MM.1S (cell line): ENCODE measurements at regions not wholly inside any gene's neighbourhood (a gene's known extent, or its start where the extent isn't known, plus 50 kb on each side); places are given as distances from the start of the nearest gene placed in this dataset.

Source experiments
- EZH2 ChIP-seq: fragments of 300-600 bp; sonication (generic); optimal IDR thresholded peaks from 2 replicates; pipeline ENCODE3; 2017; ENCODE audit warnings: low read depth, mild to moderate bottlenecking, antibody characterized with exemption, low read length, mixed read lengths
- EZH2phosphoT487 ChIP-seq: fragments of 300-600 bp; sonication (generic); IDR thresholded peaks from 2 replicates; pipeline ENCODE4 v1.6.1; 2018; ENCODE audit warnings: antibody characterized with exemption, low read length
- TF ChIP-seq, protein P1 (sequence below): fragments of 300-600 bp; sonication (generic); IDR thresholded peaks from 2 replicates; pipeline ENCODE4 v1.5.1; 2016; ENCODE audit warnings: antibody characterized with exemption, low read length, mixed read lengths

GRCh38 chr5:125683669-125684068 lies 739.5 kb upstream of the GRAMD2B start:
- TF ChIP-seq, protein P1, sequence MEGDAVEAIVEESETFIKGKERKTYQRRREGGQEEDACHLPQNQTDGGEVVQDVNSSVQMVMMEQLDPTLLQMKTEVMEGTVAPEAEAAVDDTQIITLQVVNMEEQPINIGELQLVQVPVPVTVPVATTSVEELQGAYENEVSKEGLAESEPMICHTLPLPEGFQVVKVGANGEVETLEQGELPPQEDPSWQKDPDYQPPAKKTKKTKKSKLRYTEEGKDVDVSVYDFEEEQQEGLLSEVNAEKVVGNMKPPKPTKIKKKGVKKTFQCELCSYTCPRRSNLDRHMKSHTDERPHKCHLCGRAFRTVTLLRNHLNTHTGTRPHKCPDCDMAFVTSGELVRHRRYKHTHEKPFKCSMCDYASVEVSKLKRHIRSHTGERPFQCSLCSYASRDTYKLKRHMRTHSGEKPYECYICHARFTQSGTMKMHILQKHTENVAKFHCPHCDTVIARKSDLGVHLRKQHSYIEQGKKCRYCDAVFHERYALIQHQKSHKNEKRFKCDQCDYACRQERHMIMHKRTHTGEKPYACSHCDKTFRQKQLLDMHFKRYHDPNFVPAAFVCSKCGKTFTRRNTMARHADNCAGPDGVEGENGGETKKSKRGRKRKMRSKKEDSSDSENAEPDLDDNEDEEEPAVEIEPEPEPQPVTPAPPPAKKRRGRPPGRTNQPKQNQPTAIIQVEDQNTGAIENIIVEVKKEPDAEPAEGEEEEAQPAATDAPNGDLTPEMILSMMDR, result no peak
- TF ChIP-seq EZH2phosphoT487, result no peak
- TF ChIP-seq EZH2, result no peak
